Head of caudate nucleus (tissue), 42 donors: ENCODE measurements at regions not wholly inside any gene's neighbourhood (a gene's known extent, or its start where the extent isn't known, plus 50 kb on each side); places are given as distances from the start of the nearest gene placed in this dataset.
"Not testable (repeated sequence)": the region's sequence is repeated elsewhere in the genome, so short reads cannot be mapped to it uniquely, and the experiment has no call there.

Source experiments
- DNase-seq, 42 donors: peaks; one replicate each; pipeline versions ENCODE4 v3.0.0 to v3.0.0-alpha.2; 2020 to 2021; ENCODE audit warnings: mixed read lengths in 7 of 42
- intact Hi-C: fragments of 100-400 bp; cut with DNase I; formaldehyde crosslinking; loops from one replicate; pipeline ENCODE4 v1.15.0; 2022

GRCh38 chr12:127169321-127170181 lies 1097.4 kb upstream of the TMEM132C start:
- intact Hi-C loops: no loop called here

GRCh38 chr12:127170226-127171180 lies 1096.5 kb upstream of the TMEM132C start:
- intact Hi-C loops: no loop called here
- no peak for DNase-seq

More at GRCh38 chr12:127169321-127170181, 1097.4 kb upstream of the TMEM132C start:
- DNase-seq: no peak

GRCh38 chr12:127172861-127173260 lies 1094.1 kb upstream of the TMEM132C start:
- intact Hi-C loops: no loop called here
- DNase-seq: no peak

GRCh38 chr12:127173971-127174370 lies 1093.0 kb upstream of the TMEM132C start:
- DNase-seq, intact Hi-C loops: not testable (repeated sequence)

- no peak for DNase-seq
Measured at GRCh38 chr12:127174881-127175280, 1092.1 kb upstream of the TMEM132C start.

GRCh38 chr12:127175361-127175760 lies 1091.6 kb upstream of the TMEM132C start:
- intact Hi-C loops: no loop called here
- DNase-seq: no peak

More at GRCh38 chr12:127174881-127175280, 1092.1 kb upstream of the TMEM132C start:
- intact Hi-C loops: no loop called here

DNA sequence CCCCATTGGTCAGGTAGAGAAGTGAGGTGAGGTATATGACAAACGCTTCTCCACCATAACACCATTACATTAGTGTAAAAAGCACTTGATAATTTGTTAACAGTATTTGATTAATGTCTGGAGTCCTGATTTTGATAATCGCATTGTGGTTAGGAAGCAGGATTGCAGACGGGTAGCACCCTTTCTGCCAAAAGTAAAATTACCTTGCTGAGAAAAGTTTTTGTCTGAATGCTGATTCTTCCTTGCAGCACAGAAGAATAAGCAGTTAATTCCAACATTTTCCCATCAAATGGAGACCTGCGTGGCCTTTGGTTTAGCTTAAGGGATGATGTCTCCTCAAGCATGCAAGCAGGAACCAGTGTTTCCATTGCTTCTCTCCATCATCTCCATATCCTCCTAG lies 1090.2 kb upstream of the TMEM132C start:
- no peak for DNase-seq
- intact Hi-C loops: no loop called here

DNA sequence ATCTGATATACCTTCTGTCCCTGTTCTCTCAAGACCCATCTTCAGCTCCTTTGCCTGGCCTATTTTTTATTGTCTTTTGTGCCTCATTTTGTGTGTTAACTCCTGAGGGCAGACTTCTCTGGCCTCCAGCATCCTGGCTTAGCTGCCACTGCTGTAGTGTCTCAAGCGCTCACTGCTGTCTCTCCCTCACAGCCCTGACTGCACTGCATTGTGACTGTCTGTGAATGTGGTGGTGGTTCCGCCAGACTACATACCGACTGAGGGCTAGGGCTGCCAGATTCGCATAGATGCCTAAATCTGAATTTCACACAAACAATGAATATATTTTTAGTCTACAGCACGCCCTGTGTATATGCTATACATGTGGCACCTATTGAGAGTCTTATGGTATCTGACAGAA lies 1088.9 kb upstream of the TMEM132C start:
- no peak for DNase-seq
- intact Hi-C loops: no loop called here

DNA sequence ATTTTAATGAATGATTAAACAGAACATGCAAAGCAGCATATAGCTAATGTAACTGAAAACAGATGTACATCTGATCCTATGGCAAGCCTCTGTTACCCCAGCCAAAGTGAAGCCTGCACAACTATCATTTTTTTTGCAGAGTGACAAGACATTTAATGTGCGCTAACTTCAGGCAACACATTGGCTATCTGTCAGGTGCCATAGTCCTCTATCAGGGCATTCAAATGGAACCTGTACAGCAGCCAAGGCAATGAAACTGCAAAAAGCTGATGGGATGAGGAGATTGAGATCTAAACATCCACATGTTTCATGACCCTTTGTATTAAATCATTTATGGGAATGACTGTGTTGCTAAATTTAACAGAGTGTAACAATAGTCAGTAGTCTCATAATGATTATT lies 1088.5 kb upstream of the TMEM132C start:
- no peak for DNase-seq
- intact Hi-C loops: no loop called here

DNA sequence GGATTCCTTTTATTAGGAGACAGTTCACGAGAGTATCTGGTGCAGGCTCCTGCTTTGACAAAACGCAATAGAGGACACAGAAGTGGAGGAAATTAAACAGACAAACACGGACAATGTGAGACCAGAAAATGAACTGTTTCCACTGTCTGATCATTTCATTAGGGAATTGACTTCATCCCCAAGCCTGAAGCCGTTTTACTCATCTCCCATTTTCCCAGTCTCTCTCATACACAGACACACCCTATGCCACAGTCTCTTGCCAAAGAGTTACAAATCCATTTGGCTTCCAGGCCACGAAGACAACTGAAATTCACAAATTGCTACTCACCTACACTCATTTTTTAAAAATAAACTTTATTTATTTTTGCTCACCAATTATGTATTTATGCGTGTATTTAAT lies 1087.8 kb upstream of the TMEM132C start:
- DNase-seq: no peak
- intact Hi-C loops: no loop called here

GRCh38 chr12:127182018-127182417 lies 1085.0 kb upstream of the TMEM132C start:
- intact Hi-C loops: no loop called here
- no peak for DNase-seq

GRCh38 chr12:127189992-127190391 lies 1077.0 kb upstream of the TMEM132C start:
- intact Hi-C loops: no loop called here
- no peak for DNase-seq

- DNase-seq: peak in 1 of 42 donors; percentile 5
- intact Hi-C loops: no loop called here
Measured at GRCh38 chr12:127191129-127191528, 1075.8 kb upstream of the TMEM132C start.

- intact Hi-C loops: no loop called here
Measured at GRCh38 chr12:127192391-127192790, 1074.6 kb upstream of the TMEM132C start.

GRCh38 chr12:127193341-127193740 lies 1073.6 kb upstream of the TMEM132C start:
- DNase-seq: no peak
- intact Hi-C loops: no loop called here

More at GRCh38 chr12:127192391-127192790, 1074.6 kb upstream of the TMEM132C start:
- DNase-seq: no peak

- intact Hi-C loops: no loop called here
Measured at GRCh38 chr12:127194176-127194575, 1072.8 kb upstream of the TMEM132C start.

GRCh38 chr12:127205781-127206555 lies 1061.0 kb upstream of the TMEM132C start:
- no peak for DNase-seq
- intact Hi-C loops: no loop called here

More at GRCh38 chr12:127194176-127194575, 1072.8 kb upstream of the TMEM132C start:
- no peak for DNase-seq

DNA sequence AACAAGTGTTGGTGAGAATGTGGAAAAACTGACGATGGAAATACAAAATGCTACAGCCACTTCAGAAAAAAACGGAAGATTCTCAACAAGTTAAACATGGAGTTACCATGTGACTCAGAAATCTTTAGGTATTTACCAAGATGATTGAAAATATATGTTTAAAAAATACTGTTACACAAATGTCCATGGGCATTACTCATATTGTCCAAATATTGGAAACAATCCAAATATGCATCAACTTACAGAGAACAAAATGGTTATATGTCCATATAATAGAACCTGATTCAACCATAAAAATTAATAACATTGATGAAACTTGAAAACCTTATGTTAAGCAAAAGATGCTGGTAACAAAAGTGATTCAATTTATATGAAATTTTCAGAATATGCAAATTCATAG lies 1057.7 kb upstream of the TMEM132C start:
- no peak for DNase-seq
- intact Hi-C loops: no loop called here

DNA sequence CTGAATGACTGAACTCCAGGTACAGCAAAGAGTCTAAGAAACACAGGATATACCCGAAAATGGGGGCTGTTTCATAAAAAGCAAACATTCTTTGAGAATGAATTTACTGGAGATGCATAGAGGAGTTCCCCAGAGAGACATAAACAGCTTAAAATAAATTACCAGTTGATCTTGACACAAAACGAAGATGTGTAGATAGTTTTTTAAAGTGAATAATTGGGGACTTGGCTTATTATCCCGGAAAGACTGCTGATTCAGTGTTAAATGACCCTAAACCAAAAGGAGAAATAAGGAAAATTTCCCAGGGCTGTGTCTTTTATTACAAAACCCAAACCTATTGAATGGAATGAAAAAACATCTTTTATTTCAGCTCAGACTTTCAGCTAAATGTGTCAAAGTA lies 1052.8 kb upstream of the TMEM132C start:
- DNase-seq: no peak
- intact Hi-C loops: no loop called here
